ENCODE measurements at regions not wholly inside any gene's neighbourhood (a gene's known extent, or its start where the extent isn't known, plus 50 kb on each side); places are given as distances from the start of the nearest gene placed in this dataset.

DNA sequence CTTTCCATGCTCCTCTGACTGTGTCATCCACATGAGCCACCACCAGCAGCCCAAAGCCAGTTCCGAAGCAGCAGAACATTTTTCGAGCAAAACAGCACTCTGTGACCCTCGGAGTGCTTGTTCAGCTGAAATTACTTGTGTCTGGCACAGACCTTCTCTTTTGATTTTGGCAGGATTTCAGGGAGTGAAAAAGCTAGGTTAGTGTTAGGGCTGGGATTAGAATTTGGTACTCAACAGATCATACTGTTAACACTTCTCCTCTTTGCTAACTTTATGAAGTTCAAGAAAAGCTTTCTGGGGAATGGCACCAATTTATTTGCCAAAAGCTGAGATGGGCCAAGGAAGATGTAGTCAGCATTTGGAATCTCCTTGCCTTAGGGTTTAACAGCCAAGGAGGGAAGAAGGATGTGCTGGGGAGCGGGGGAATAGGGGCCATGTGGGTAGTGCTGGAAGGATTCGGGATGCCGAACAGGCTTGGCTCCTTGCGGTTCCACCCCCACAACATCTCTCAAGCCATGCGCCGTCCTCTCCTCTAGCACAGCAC is 55.1 kb upstream of the TRA2B start:
- H3K27ac ChIP-seq (ENCODE audit: control insufficient read depth, insufficient read depth): no peak overlapping the region
- ChIA-PET SMC1A (ENCODE audit: uncharacterized antibody, unreplicated experiment) (interaction anchor here (0.7 to 1.7 kb wide), 5 partner anchors 10 to 547 kb away, joined by 3 to 5 read pairs (median 4); no protein-coding TSS in a partner anchor), POLR2A (no interaction called here), CTCF (interaction anchor here (0.7 to 1.7 kb wide), 5 partner anchors 10 to 547 kb away, joined by 3 to 7 read pairs (median 3); no protein-coding TSS in a partner anchor), RAD21 (ENCODE audit: unreplicated experiment) (no interaction called here)
- no peaks in the 10 kb centered on the region for H3K4me1 ChIP-seq (ENCODE audit: control insufficient read depth, insufficient read depth, low read length)
- H3K9me3 ChIP-seq (replicated peaks; ENCODE audit: control insufficient read depth, insufficient read depth, low read length): no peaks in the 10 kb centered on the region; the same call in 2 of the 3 replicates
- no peak for ATAC-seq
- no peaks in the 10 kb centered on the region for H3K36me3 ChIP-seq (ENCODE audit: control insufficient read depth in 2 of 2, insufficient read depth in 2 of 2, low read length in 1 of 2)
- DNase-seq (ENCODE audit: low read depth, low spot score): no peak
- no TSS peak for BruUV-seq (replicated peaks)
- TF ChIP-seq BCL3 (IDR thresholded peaks at IDR 0.05; ENCODE audit: borderline replicate concordance, insufficient read depth, low read depth, low read length, poor library complexity, severe bottlenecking) (no peak), SPI1 (IDR thresholded peaks at IDR 0.05; ENCODE audit: borderline replicate concordance, insufficient read depth, low read depth, low read length) (no peak), ZSCAN29 (IDR thresholded peaks at IDR 0.05) (no peak), HCFC1 (IDR thresholded peaks at IDR 0.05; ENCODE audit: low read length) (no peak), REST (IDR thresholded peaks at IDR 0.05; ENCODE audit: low read depth, low read length) (no peak), PBX3 (IDR thresholded peaks at IDR 0.05; ENCODE audit: insufficient replicate concordance, low read depth, low read length) (no peak), GABPA (IDR thresholded peaks at IDR 0.05; ENCODE audit: low read depth) (no peak), PAX5 (IDR thresholded peaks at IDR 0.05; ENCODE audit: borderline replicate concordance, low read depth, low read length) (no peak), BRCA1 (IDR thresholded peaks at IDR 0.05; ENCODE audit: low read depth, low read length) (no peak), NFYB (IDR thresholded peaks at IDR 0.05; ENCODE audit: insufficient read depth, low read depth, low read length) (no peak), CREM (IDR thresholded peaks at IDR 0.05; ENCODE audit: low read depth) (no peak), POLR2AphosphoS5 (IDR thresholded peaks at IDR 0.05; ENCODE audit: low read length) (no peak), NR2C2 (IDR thresholded peaks at IDR 0.05; ENCODE audit: borderline replicate concordance, control insufficient read depth, insufficient read length, low read depth) (no peak)
- TF ChIP-seq, protein P1, sequence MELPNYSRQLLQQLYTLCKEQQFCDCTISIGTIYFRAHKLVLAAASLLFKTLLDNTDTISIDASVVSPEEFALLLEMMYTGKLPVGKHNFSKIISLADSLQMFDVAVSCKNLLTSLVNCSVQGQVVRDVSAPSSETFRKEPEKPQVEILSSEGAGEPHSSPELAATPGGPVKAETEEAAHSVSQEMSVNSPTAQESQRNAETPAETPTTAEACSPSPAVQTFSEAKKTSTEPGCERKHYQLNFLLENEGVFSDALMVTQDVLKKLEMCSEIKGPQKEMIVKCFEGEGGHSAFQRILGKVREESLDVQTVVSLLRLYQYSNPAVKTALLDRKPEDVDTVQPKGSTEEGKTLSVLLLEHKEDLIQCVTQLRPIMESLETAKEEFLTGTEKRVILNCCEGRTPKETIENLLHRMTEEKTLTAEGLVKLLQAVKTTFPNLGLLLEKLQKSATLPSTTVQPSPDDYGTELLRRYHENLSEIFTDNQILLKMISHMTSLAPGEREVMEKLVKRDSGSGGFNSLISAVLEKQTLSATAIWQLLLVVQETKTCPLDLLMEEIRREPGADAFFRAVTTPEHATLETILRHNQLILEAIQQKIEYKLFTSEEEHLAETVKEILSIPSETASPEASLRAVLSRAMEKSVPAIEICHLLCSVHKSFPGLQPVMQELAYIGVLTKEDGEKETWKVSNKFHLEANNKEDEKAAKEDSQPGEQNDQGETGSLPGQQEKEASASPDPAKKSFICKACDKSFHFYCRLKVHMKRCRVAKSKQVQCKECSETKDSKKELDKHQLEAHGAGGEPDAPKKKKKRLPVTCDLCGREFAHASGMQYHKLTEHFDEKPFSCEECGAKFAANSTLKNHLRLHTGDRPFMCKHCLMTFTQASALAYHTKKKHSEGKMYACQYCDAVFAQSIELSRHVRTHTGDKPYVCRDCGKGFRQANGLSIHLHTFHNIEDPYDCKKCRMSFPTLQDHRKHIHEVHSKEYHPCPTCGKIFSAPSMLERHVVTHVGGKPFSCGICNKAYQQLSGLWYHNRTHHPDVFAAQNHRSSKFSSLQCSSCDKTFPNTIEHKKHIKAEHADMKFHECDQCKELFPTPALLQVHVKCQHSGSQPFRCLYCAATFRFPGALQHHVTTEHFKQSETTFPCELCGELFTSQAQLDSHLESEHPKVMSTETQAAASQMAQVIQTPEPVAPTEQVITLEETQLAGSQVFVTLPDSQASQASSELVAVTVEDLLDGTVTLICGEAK (IDR thresholded peaks at IDR 0.05; ENCODE audit: borderline replicate concordance): no peak
- in situ Hi-C loops (cut with MboI): no loop called here
- no peak for FAIRE-seq
- WGBS (ENCODE audit: insufficient coverage, insufficient replicate concordance, low lambda C conversion rate, missing lambda C conversion rate): 73% methylated on average over 4 of the region's 9 CpGs
- intact Hi-C loops (cut with micrococcal nuclease; ENCODE audit: unreplicated experiment): no loop called here
- no peak overlapping the region for H2AFZ ChIP-seq (ENCODE audit: control insufficient read depth, low read depth, low read length)
- H3K4me3 ChIP-seq: no peak overlapping the region
- no peak overlapping the region for H3K9ac ChIP-seq (ENCODE audit: control insufficient read depth, insufficient read depth, low read length)
- H3K4me2 ChIP-seq (ENCODE audit: control insufficient read depth, insufficient read depth): no peak overlapping the region
- no peaks in the 10 kb centered on the region for H4K20me1 ChIP-seq (ENCODE audit: control insufficient read depth, insufficient read depth)
- no peaks in the 10 kb centered on the region; a peak in 1 of 4 replicates for H3K27me3 ChIP-seq (replicated peaks in 1 of 2; ENCODE audit: control insufficient read depth in 2 of 2, insufficient read depth in 2 of 2, low read length in 1 of 2)
- no peaks in the 10 kb centered on the region for H3K79me2 ChIP-seq (ENCODE audit: control insufficient read depth, insufficient read depth, low read length)

Measured in GM12878 (cell line).